ENCODE measurements at regions not wholly inside any gene's neighbourhood (a gene's known extent, or its start where the extent isn't known, plus 50 kb on each side); places are given as distances from the start of the nearest gene placed in this dataset.

DNA sequence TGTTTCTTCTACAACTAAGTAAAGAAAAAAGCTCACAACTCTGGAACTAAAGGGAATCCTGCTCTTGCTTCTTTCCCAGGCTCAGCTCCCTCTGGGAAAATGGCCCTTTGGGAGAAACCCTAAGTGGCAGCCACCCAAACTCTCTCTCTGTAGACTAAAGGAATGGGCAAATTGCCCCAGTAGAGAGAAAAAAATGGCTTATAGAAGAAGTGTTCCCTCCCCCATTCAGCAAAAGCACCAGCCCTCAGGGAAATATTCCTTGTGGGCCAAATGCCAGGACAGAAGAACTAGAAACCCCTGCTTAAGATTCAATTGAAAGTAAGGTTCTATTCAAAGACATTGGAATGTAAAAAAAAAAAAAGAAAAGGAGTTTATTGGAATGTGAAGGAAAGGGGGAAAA is 603.7 kb upstream of the ALCAM start:
- TF ChIP-seq, protein P1, sequence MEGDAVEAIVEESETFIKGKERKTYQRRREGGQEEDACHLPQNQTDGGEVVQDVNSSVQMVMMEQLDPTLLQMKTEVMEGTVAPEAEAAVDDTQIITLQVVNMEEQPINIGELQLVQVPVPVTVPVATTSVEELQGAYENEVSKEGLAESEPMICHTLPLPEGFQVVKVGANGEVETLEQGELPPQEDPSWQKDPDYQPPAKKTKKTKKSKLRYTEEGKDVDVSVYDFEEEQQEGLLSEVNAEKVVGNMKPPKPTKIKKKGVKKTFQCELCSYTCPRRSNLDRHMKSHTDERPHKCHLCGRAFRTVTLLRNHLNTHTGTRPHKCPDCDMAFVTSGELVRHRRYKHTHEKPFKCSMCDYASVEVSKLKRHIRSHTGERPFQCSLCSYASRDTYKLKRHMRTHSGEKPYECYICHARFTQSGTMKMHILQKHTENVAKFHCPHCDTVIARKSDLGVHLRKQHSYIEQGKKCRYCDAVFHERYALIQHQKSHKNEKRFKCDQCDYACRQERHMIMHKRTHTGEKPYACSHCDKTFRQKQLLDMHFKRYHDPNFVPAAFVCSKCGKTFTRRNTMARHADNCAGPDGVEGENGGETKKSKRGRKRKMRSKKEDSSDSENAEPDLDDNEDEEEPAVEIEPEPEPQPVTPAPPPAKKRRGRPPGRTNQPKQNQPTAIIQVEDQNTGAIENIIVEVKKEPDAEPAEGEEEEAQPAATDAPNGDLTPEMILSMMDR (IDR thresholded peaks at IDR 0.05; ENCODE audit: low read length): no peak
- TF ChIP-seq EZH2 (optimal IDR thresholded peaks at IDR 0.05; ENCODE audit: low read depth, low read length) (no peak), EZH2phosphoT487 (IDR thresholded peaks at IDR 0.05; ENCODE audit: low read length) (no peak)

All from MM.1S (cell line).